Omental fat pad (tissue), 3 donors: ENCODE measurements at regions not wholly inside any gene's neighbourhood (a gene's known extent, or its start where the extent isn't known, plus 50 kb on each side); places are given as distances from the start of the nearest gene placed in this dataset.

Experiments used
- ATAC-seq: fragments of 150-250 bp; one replicate; pipeline ENCODE4 v1.9.1; 2016; ENCODE audit warnings: mild to moderate bottlenecking, moderate library complexity; ENCODE audit not compliant: low FRiP score
- DNase-seq: peaks from one replicate; pipeline ENCODE4 v3.0.0-alpha.2; 2019; ENCODE audit warnings: low spot score
- TF ChIP-seq, protein P1 (sequence below), 3 donors: fragments of 450-650 bp; IDR thresholded peaks; one replicate each; pipeline ENCODE4 v1.5.1; 2016 to 2017; ENCODE audit warnings: antibody characterized with exemption in 3 of 3, mild to moderate bottlenecking in 3 of 3, moderate library complexity in 2 of 3

DNA sequence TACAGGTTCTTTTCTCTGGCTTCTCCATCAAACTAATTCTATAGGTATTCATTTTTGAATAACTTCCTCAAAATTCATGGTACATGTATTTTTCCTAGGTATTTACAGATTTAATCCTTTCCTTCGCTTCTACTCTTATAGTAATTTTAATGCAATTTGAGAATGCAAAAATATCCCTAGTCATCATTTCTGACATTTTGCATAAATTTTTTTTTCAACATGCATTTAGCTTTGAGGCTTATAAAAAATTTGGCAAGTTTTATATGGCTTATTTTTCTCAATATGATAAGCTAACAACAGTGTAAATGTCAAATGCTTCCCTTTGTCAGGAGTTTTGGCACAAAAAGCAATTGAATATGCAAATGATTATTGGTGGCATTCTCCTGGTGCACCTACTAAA, 872.6 kb downstream of the FLRT2 start:
- TF ChIP-seq, protein P1, sequence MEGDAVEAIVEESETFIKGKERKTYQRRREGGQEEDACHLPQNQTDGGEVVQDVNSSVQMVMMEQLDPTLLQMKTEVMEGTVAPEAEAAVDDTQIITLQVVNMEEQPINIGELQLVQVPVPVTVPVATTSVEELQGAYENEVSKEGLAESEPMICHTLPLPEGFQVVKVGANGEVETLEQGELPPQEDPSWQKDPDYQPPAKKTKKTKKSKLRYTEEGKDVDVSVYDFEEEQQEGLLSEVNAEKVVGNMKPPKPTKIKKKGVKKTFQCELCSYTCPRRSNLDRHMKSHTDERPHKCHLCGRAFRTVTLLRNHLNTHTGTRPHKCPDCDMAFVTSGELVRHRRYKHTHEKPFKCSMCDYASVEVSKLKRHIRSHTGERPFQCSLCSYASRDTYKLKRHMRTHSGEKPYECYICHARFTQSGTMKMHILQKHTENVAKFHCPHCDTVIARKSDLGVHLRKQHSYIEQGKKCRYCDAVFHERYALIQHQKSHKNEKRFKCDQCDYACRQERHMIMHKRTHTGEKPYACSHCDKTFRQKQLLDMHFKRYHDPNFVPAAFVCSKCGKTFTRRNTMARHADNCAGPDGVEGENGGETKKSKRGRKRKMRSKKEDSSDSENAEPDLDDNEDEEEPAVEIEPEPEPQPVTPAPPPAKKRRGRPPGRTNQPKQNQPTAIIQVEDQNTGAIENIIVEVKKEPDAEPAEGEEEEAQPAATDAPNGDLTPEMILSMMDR (IDR thresholded peaks at IDR 0.05) = no peak
- no peak for DNase-seq
- ATAC-seq = no peak

DNA sequence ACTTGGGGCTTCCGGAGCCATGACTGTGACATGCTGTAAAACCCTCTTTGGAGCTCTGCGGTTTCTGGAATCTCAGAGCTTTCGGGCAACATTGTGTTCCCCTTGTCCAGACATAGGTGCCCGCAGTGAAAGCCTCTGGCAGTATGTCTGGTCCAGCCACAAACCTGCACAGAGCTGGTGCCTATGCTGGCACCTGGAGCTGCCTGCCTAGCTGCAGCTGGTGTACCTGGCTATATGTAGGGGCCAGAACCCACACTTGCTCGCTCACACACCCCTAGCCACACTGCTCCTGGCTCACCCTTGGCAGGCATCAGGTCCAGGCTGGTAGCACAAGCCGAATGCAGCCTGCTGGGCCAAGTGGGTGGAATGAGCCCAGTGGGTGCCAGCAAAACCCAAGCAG, 861.1 kb downstream of the FLRT2 start:
- TF ChIP-seq, protein P1 (IDR thresholded peaks at IDR 0.05) = no peak
- DNase-seq (no peak), ATAC-seq (no peak)

GRCh38 chr14:86388216-86388615, 858.3 kb downstream of the FLRT2 start:
- TF ChIP-seq, protein P1 (IDR thresholded peaks at IDR 0.05) = no peak
- no peak for DNase-seq
- ATAC-seq = no peak

- TF ChIP-seq, protein P1 (IDR thresholded peaks at IDR 0.05) = no peak
- ATAC-seq (no peak), DNase-seq (no peak)
Measured at GRCh38 chr14:86373886-86374285, 843.9 kb downstream of the FLRT2 start.

DNA sequence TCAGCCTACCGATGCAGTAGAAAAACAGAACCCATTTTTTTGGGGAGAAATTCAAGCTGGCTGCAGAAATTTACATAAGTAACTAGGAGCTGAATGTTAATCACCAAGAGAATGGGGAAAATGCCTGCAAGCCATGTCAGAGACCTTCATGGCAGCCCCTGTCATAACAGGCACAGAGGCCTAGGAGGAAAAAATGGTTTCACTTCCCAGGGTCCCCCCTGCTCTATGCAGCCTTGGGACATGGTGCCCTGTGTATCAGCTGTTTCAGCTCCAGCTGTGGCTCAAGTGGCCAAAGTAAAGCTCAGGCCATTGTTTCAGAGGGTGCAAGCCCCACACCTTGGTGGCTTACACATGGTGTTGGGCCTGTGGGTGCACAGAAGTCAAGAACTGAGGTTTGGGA, 842.5 kb downstream of the FLRT2 start:
- ATAC-seq = no peak
- DNase-seq = no peak
- TF ChIP-seq, protein P1 (IDR thresholded peaks at IDR 0.05) = no peak

DNA sequence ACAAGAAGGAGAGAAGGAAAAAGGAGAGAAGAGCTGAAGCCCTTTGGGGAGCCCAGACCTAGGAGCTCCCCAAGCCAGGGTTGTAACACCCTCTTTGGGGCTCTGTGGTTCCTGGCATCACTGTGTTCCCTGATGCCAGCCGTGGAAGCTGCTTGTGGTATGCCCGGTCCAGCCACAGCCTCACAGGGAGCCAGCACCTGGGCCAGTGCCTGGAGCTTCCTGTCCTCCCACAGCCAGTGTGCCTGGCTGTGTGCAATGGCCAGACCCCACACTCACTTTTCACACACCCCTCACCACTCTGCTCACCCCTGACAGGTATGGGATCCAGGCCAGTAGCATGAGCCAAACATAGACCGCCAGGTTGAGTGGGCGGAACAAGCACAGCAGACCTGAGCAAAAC, 834.7 kb downstream of the FLRT2 start:
- ATAC-seq (no peak), DNase-seq (no peak)
- TF ChIP-seq, protein P1 (IDR thresholded peaks at IDR 0.05) = no peak

- TF ChIP-seq, protein P1 (IDR thresholded peaks at IDR 0.05) = no peak
- DNase-seq (no peak), ATAC-seq (no peak)
Measured at GRCh38 chr14:86363576-86363975, 833.6 kb downstream of the FLRT2 start.
